Mesendoderm (in vitro differentiated cells): ENCODE measurements at regions not wholly inside any gene's neighbourhood (a gene's known extent, or its start where the extent isn't known, plus 50 kb on each side); places are given as distances from the start of the nearest gene placed in this dataset.

Experiments used
- DNase-seq: peaks from one replicate; pipeline ENCODE4 v3.0.0; 2013
- H2AK5ac ChIP-seq: 2 replicates; pipeline ENCODE4 v1.6.1; 2013; ENCODE audit warnings: low read length, inconsistent platforms
- H2BK120ac ChIP-seq: 2 replicates; pipeline ENCODE4 v1.6.1; 2013; ENCODE audit warnings: low read depth, mild to moderate bottlenecking, low read length, moderate library complexity, mixed read lengths
- H2BK15ac ChIP-seq: replicated peaks from 2 replicates; pipeline ENCODE4 v1.6.1; 2013; ENCODE audit warnings: low read depth, mild to moderate bottlenecking, moderate library complexity
- H2BK5ac ChIP-seq: 2 replicates; pipeline ENCODE4 v1.6.1; 2013; ENCODE audit warnings: low read length, inconsistent platforms
- H3K18ac ChIP-seq: 2 replicates; pipeline ENCODE4 v1.6.1; 2013; ENCODE audit warnings: mild to moderate bottlenecking, low read length, mixed read lengths
- H3K23ac ChIP-seq: one replicate; pipeline ENCODE4 v1.6.1; 2013; ENCODE audit warnings: low read length
- H3K27ac ChIP-seq: 2 replicates; pipeline ENCODE4 v1.5.1; 2013; ENCODE audit warnings: low read depth, mild to moderate bottlenecking, inconsistent platforms, low read length, moderate library complexity
- H3K27me3 ChIP-seq: 2 replicates; pipeline ENCODE4 v1.6.1; 2013; ENCODE audit warnings: low read length, control low read depth, mild to moderate bottlenecking, inconsistent platforms; ENCODE audit not compliant: insufficient read depth, poor library complexity
- H3K36me3 ChIP-seq: 2 replicates; pipeline ENCODE4 v1.6.1; 2013; ENCODE audit warnings: low read length, inconsistent platforms; ENCODE audit not compliant: control insufficient read depth, insufficient read depth
- H3K4ac ChIP-seq: one replicate; pipeline ENCODE4 v1.6.1; 2013; ENCODE audit warnings: low read depth, mild to moderate bottlenecking, low read length, moderate library complexity
- H3K4me1 ChIP-seq: 2 replicates; pipeline ENCODE4 v1.6.1; 2013; ENCODE audit warnings: low read depth, low read length, inconsistent platforms; ENCODE audit not compliant: control insufficient read depth
- H3K4me2 ChIP-seq: 2 replicates; pipeline ENCODE4 v1.6.1; 2013; ENCODE audit warnings: low read length
- H3K4me3 ChIP-seq: 2 replicates; pipeline ENCODE4 v1.5.1; 2013; ENCODE audit warnings: mild to moderate bottlenecking, low read length
- H3K56ac ChIP-seq: one replicate; pipeline ENCODE4 v1.6.1; 2013; ENCODE audit warnings: low read length
- H3K79me1 ChIP-seq: 2 replicates; pipeline ENCODE4 v1.6.1; 2013; ENCODE audit warnings: low read length, inconsistent platforms
- H3K79me2 ChIP-seq: 2 replicates; pipeline ENCODE4 v1.6.1; 2013; ENCODE audit warnings: mild to moderate bottlenecking, low read length; ENCODE audit not compliant: control insufficient read depth, insufficient read depth
- H3K9ac ChIP-seq: 2 replicates; pipeline ENCODE4 v1.6.1; 2013; ENCODE audit warnings: low read length, inconsistent platforms
- H4K5ac ChIP-seq: one replicate; pipeline ENCODE4 v1.6.1; 2013; ENCODE audit warnings: low read length
- H4K8ac ChIP-seq: one replicate; pipeline ENCODE4 v1.6.1; 2013; ENCODE audit warnings: low read depth, mild to moderate bottlenecking, control low read depth, low read length, moderate library complexity
- WGBS: extraction: QIAGEN DNeasy Blood & Tissue Kit; methylation state at CpG from one replicate; pipeline ENCODE4 v1.1.7; 2013; ENCODE audit warnings: low lambda C conversion rate, missing lambda C conversion rate; ENCODE audit not compliant: insufficient coverage; ENCODE audit errors: extremely low coverage; 5-methylcytosine and 5-hydroxymethylcytosine counted together

GRCh38 chr6:92911301-92911700, 508.1 kb downstream of the EPHA7 start:
- Histone ChIP-seq H3K56ac (no peak overlapping the region), H3K18ac (no peak overlapping the region), H2BK15ac (no peak overlapping the region), H2BK5ac (no peak overlapping the region), H2AK5ac (no peak overlapping the region), H3K9ac (no peak overlapping the region), H3K23ac (no peak overlapping the region), H3K4me1 (no peaks in the 10 kb centered on the region), H4K5ac (no peak overlapping the region), H3K27me3 (no peaks in the 10 kb centered on the region), H3K79me1 (no peaks in the 10 kb centered on the region), H3K36me3 (no peaks in the 10 kb centered on the region), H4K8ac (no peak overlapping the region), H3K4me2 (no peak overlapping the region), H3K27ac (no peak overlapping the region), H3K79me2 (no peaks in the 10 kb centered on the region), H3K4ac (no peak overlapping the region), H2BK120ac (no peak overlapping the region), H3K4me3 (no peak overlapping the region)
- WGBS: no CpG with 5 or more reads among the region's 1 CpG
- no peak for DNase-seq

GRCh38 chr6:92910646-92911045, 508.7 kb downstream of the EPHA7 start:
- H3K79me2 ChIP-seq: no peaks in the 10 kb centered on the region
- no peak overlapping the region for H3K23ac ChIP-seq
- no peak overlapping the region for H2BK15ac ChIP-seq
- H3K36me3 ChIP-seq: no peaks in the 10 kb centered on the region
- H3K79me1 ChIP-seq: no peaks in the 10 kb centered on the region
- H3K18ac ChIP-seq: no peak overlapping the region
- H4K8ac ChIP-seq: no peak overlapping the region
- no peak overlapping the region for H3K27ac ChIP-seq
- no CpG with 5 or more reads among the region's 1 CpG for WGBS
- no peak overlapping the region for H2AK5ac ChIP-seq
- no peak overlapping the region for H3K4ac ChIP-seq
- H3K9ac ChIP-seq: no peak overlapping the region
- no peak overlapping the region for H3K56ac ChIP-seq
- H2BK5ac ChIP-seq: no peak overlapping the region
- H4K5ac ChIP-seq: no peak overlapping the region
- no peaks in the 10 kb centered on the region for H3K4me1 ChIP-seq
- H3K4me3 ChIP-seq: no peak overlapping the region
- no peak for DNase-seq
- no peak overlapping the region for H2BK120ac ChIP-seq
- H3K4me2 ChIP-seq: no peak overlapping the region
- no peaks in the 10 kb centered on the region for H3K27me3 ChIP-seq

GRCh38 chr6:92906385-92906784, 513.0 kb downstream of the EPHA7 start:
- peak; percentile 8 for DNase-seq
- H3K79me2 ChIP-seq: no peaks in the 10 kb centered on the region
- H3K36me3 ChIP-seq: no peaks in the 10 kb centered on the region
- H3K56ac ChIP-seq: no peak overlapping the region
- no peak overlapping the region for H4K5ac ChIP-seq
- no peak overlapping the region for H2BK15ac ChIP-seq
- H3K18ac ChIP-seq: no peak overlapping the region
- no peak overlapping the region for H3K27ac ChIP-seq
- no peak overlapping the region for H3K23ac ChIP-seq
- WGBS: no CpG with 5 or more reads among the region's 1 CpG
- H3K4me3 ChIP-seq: no peak overlapping the region
- H3K9ac ChIP-seq: no peak overlapping the region
- H3K4me1 ChIP-seq: no peaks in the 10 kb centered on the region
- no peak overlapping the region for H3K4ac ChIP-seq
- no peak overlapping the region for H2BK120ac ChIP-seq
- no peaks in the 10 kb centered on the region for H3K79me1 ChIP-seq
- H2AK5ac ChIP-seq: no peak overlapping the region
- H2BK5ac ChIP-seq: no peak overlapping the region
- no peak overlapping the region for H3K4me2 ChIP-seq
- no peak overlapping the region for H4K8ac ChIP-seq
- H3K27me3 ChIP-seq: no peaks in the 10 kb centered on the region

- no peak overlapping the region for H3K23ac ChIP-seq
- no peak overlapping the region for H3K4ac ChIP-seq
- H3K27me3 ChIP-seq: no peaks in the 10 kb centered on the region
- no peaks in the 10 kb centered on the region for H3K36me3 ChIP-seq
- H2BK5ac ChIP-seq: no peak overlapping the region
- H2BK15ac ChIP-seq: no peak overlapping the region
- H4K8ac ChIP-seq: no peak overlapping the region
- no peak overlapping the region for H3K4me3 ChIP-seq
- no peak for DNase-seq
- H2BK120ac ChIP-seq: no peak overlapping the region
- no peak overlapping the region for H2AK5ac ChIP-seq
- no peaks in the 10 kb centered on the region for H3K79me1 ChIP-seq
- H4K5ac ChIP-seq: no peak overlapping the region
- H3K18ac ChIP-seq: no peak overlapping the region
- no peak overlapping the region for H3K9ac ChIP-seq
- H3K27ac ChIP-seq: no peak overlapping the region
- H3K4me1 ChIP-seq: no peaks in the 10 kb centered on the region
- H3K79me2 ChIP-seq: no peaks in the 10 kb centered on the region
- WGBS: no CpG with 5 or more reads among the region's 3 CpGs
- H3K56ac ChIP-seq: no peak overlapping the region
- H3K4me2 ChIP-seq: no peak overlapping the region
Measured at GRCh38 chr6:92893741-92894140, 525.6 kb downstream of the EPHA7 start.

- no CpG with 5 or more reads among the region's 1 CpG for WGBS
- Histone ChIP-seq H3K4ac (no peak overlapping the region), H3K9ac (no peak overlapping the region), H2BK5ac (no peak overlapping the region), H4K8ac (no peak overlapping the region), H2BK15ac (no peak overlapping the region), H3K56ac (no peak overlapping the region), H3K36me3 (no peaks in the 10 kb centered on the region), H3K4me2 (no peak overlapping the region), H2BK120ac (no peak overlapping the region), H3K4me3 (no peak overlapping the region), H3K27ac (no peak overlapping the region), H3K23ac (no peak overlapping the region), H3K79me2 (no peaks in the 10 kb centered on the region), H3K79me1 (no peaks in the 10 kb centered on the region), H4K5ac (no peak overlapping the region), H3K4me1 (no peaks in the 10 kb centered on the region), H3K27me3 (no peaks in the 10 kb centered on the region), H3K18ac (no peak overlapping the region), H2AK5ac (no peak overlapping the region)
- DNase-seq: no peak
Measured at GRCh38 chr6:92892626-92893170, 526.7 kb downstream of the EPHA7 start.

GRCh38 chr6:92888316-92888715, 531.0 kb downstream of the EPHA7 start:
- no peak overlapping the region for H3K4me2 ChIP-seq
- no peak overlapping the region for H2BK15ac ChIP-seq
- no peak for DNase-seq
- no peak overlapping the region for H2BK120ac ChIP-seq
- H4K8ac ChIP-seq: no peak overlapping the region
- no peaks in the 10 kb centered on the region for H3K79me1 ChIP-seq
- no peak overlapping the region for H3K4ac ChIP-seq
- H4K5ac ChIP-seq: no peak overlapping the region
- H2AK5ac ChIP-seq: no peak overlapping the region
- H3K4me3 ChIP-seq: no peak overlapping the region
- H2BK5ac ChIP-seq: no peak overlapping the region
- H3K9ac ChIP-seq: no peak overlapping the region
- H3K23ac ChIP-seq: no peak overlapping the region
- H3K27ac ChIP-seq: no peak overlapping the region
- H3K4me1 ChIP-seq: no peaks in the 10 kb centered on the region
- H3K79me2 ChIP-seq: no peaks in the 10 kb centered on the region
- H3K18ac ChIP-seq: no peak overlapping the region
- H3K56ac ChIP-seq: no peak overlapping the region
- no peaks in the 10 kb centered on the region for H3K27me3 ChIP-seq
- no peaks in the 10 kb centered on the region for H3K36me3 ChIP-seq
